ENCODE measurements at regions not wholly inside any gene's neighbourhood (a gene's known extent, or its start where the extent isn't known, plus 50 kb on each side); places are given as distances from the start of the nearest gene placed in this dataset.

GRCh38 chr2:150601280-150602038, 114.0 kb upstream of the RND3 start:
- peak overlapping the region; percentile 78 to 81 for H3K27ac ChIP-seq (ENCODE audit: low read depth in 1 of 2, low read length in 2 of 2)

More at GRCh38 chr2:150601280-150602038, 114.0 kb upstream of the RND3 start:
- Histone ChIP-seq H3K4me3 (ENCODE audit: low read depth in 1 of 3, low read length in 3 of 3) (peak overlapping the region in 2 of 3 donors; percentile 30 to 37), H3K27me3 (ENCODE audit: control insufficient read depth in 4 of 4, insufficient read depth in 4 of 4, low read length in 3 of 4) (no peaks in the 10 kb centered on the region), H3K9me3 (ENCODE audit: control insufficient read depth in 4 of 4, low read length in 3 of 4) (no peaks in the 10 kb centered on the region), H3K36me3 (ENCODE audit: control insufficient read depth in 4 of 4, insufficient read depth in 3 of 4, low read depth in 1 of 4, low read length in 3 of 4) (no peaks in the 10 kb centered on the region), H3K4me1 (ENCODE audit: control insufficient read depth in 4 of 4, insufficient read depth in 4 of 4, low read length in 3 of 4) (peaks cover 2 to 16% (median 5%) of the 10 kb centered on the region in 4 donors), H3K9ac (ENCODE audit: low read depth in 1 of 2, low read length in 2 of 2) (peak overlapping the region in 1 of 2 donors; percentile 59)
- no peak for TF ChIP-seq EGR1 (IDR thresholded peaks at IDR 0.05; ENCODE audit: low read depth in 2 of 2)
- peak; percentile 36 for TF ChIP-seq NR2F2 (IDR thresholded peaks at IDR 0.05)
- peak; percentile 52 to 57 for TF ChIP-seq RXRA (IDR thresholded peaks at IDR 0.05)
- peak in 1 of 2 donors; percentile 50 for TF ChIP-seq RAD21 (IDR thresholded peaks at IDR 0.05)
- no peak for TF ChIP-seq FOXA1 (IDR thresholded peaks at IDR 0.05)
- TF ChIP-seq FOXA2 (IDR thresholded peaks at IDR 0.05): peak; percentile 35
- no peak for TF ChIP-seq ATF3 (IDR thresholded peaks at IDR 0.05)
- TF ChIP-seq YY1 (IDR thresholded peaks at IDR 0.05): no peak
- TF ChIP-seq CTCF (IDR thresholded peaks at IDR 0.05; ENCODE audit: low read depth, low read length, missing input control): no peak
- TF ChIP-seq MAX (IDR thresholded peaks at IDR 0.05): peak; percentile 21
- no peak for TF ChIP-seq TAF1 (conservative IDR thresholded peaks at IDR 0.05)
- TF ChIP-seq ZBTB33 (IDR thresholded peaks at IDR 0.05): no peak
- TF ChIP-seq JUND (IDR thresholded peaks at IDR 0.05): peak in 1 of 2 donors; percentile 37
- peak; percentile 70 for TF ChIP-seq SP1 (IDR thresholded peaks at IDR 0.05)
- TF ChIP-seq GABPA (IDR thresholded peaks at IDR 0.05 in 1 of 2, conservative IDR thresholded peaks at IDR 0.05 in 1 of 2): no peak
- TF ChIP-seq HNF4A (conservative IDR thresholded peaks at IDR 0.05): peak; percentile 79 to 80
- TF ChIP-seq REST (IDR thresholded peaks at IDR 0.05): no peak
- peak; percentile 31 for TF ChIP-seq HNF4G (IDR thresholded peaks at IDR 0.05)
- no peak for DNase-seq (ENCODE audit: low spot score)
- 45% methylated on average over 6 of the region's 6 CpGs for WGBS

Data from liver (tissue), 8 donors.